Osteoblast (primary cell): ENCODE measurements at regions not wholly inside any gene's neighbourhood (a gene's known extent, or its start where the extent isn't known, plus 50 kb on each side); places are given as distances from the start of the nearest gene placed in this dataset.

Experiments
- DNase-seq: peaks from one replicate; pipeline ENCODE4 v3.0.0; 2011; ENCODE audit warnings: low spot score, mixed read lengths; ENCODE audit not compliant: insufficient read length; ENCODE audit errors: missing footprints
- H2AFZ ChIP-seq: 2 replicates; pipeline ENCODE4 v1.6.0; 2011; ENCODE audit warnings: mild to moderate bottlenecking, low read length
- H3K27ac ChIP-seq: 2 replicates; pipeline ENCODE4 v1.5.1; 2011; ENCODE audit warnings: mild to moderate bottlenecking, low read depth, low read length, moderate library complexity
- H3K27me3 ChIP-seq: 2 replicates; pipeline ENCODE4 v1.6.0; 2012; ENCODE audit warnings: mild to moderate bottlenecking, control low read depth, inconsistent platforms, low read length, moderate library complexity; ENCODE audit not compliant: insufficient read depth
- H3K36me3 ChIP-seq: 2 replicates; pipeline ENCODE4 v1.5.1; 2011; ENCODE audit warnings: mild to moderate bottlenecking, low read length, control low read depth, moderate library complexity; ENCODE audit not compliant: insufficient read depth
- H3K4me1 ChIP-seq: 2 replicates; pipeline ENCODE4 v1.5.1; 2011; ENCODE audit warnings: mild to moderate bottlenecking, low read length, control low read depth, moderate library complexity; ENCODE audit not compliant: insufficient read depth
- H3K4me2 ChIP-seq: 2 replicates; pipeline ENCODE4 v1.6.0; 2011; ENCODE audit warnings: mild to moderate bottlenecking, low read length; ENCODE audit not compliant: insufficient read depth
- H3K4me3 ChIP-seq: fragments of 200-600 bp; sonication (generic); 3 replicates; pipeline ENCODE4 v1.5.1; 2012; ENCODE audit warnings: mild to moderate bottlenecking, low read length, inconsistent platforms; ENCODE audit not compliant: insufficient read depth
- H3K79me2 ChIP-seq: 2 replicates; pipeline ENCODE4 v1.6.0; 2012; ENCODE audit warnings: mild to moderate bottlenecking, low read length, control low read depth, inconsistent platforms; ENCODE audit not compliant: insufficient read depth
- H3K9me3 ChIP-seq: 2 replicates; pipeline ENCODE4 v1.5.1; 2011; ENCODE audit warnings: low read depth, low read length, control low read depth
- H4K20me1 ChIP-seq: 2 replicates; pipeline ENCODE4 v1.6.0; 2012; ENCODE audit warnings: mild to moderate bottlenecking, low read length, control low read depth; ENCODE audit not compliant: insufficient read depth
- TF ChIP-seq, protein P1 (sequence below): IDR thresholded peaks from 2 replicates; pipeline ENCODE4 v1.5.1; 2011; ENCODE audit warnings: mild to moderate bottlenecking, low read depth, low read length, moderate library complexity; ENCODE audit errors: extremely low read depth

GRCh38 chr3:76438971-76439370, 600.9 kb upstream of the ROBO2 start:
- no peaks in the 10 kb centered on the region for H3K4me1 ChIP-seq
- H3K4me2 ChIP-seq: no peak overlapping the region
- DNase-seq: no peak
- H2AFZ ChIP-seq: no peak overlapping the region
- H3K4me3 ChIP-seq: no peak overlapping the region
- peaks cover 3% of the 10 kb centered on the region for H3K9me3 ChIP-seq
- no peaks in the 10 kb centered on the region for H4K20me1 ChIP-seq
- H3K27ac ChIP-seq: no peak overlapping the region
- TF ChIP-seq, protein P1, sequence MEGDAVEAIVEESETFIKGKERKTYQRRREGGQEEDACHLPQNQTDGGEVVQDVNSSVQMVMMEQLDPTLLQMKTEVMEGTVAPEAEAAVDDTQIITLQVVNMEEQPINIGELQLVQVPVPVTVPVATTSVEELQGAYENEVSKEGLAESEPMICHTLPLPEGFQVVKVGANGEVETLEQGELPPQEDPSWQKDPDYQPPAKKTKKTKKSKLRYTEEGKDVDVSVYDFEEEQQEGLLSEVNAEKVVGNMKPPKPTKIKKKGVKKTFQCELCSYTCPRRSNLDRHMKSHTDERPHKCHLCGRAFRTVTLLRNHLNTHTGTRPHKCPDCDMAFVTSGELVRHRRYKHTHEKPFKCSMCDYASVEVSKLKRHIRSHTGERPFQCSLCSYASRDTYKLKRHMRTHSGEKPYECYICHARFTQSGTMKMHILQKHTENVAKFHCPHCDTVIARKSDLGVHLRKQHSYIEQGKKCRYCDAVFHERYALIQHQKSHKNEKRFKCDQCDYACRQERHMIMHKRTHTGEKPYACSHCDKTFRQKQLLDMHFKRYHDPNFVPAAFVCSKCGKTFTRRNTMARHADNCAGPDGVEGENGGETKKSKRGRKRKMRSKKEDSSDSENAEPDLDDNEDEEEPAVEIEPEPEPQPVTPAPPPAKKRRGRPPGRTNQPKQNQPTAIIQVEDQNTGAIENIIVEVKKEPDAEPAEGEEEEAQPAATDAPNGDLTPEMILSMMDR: no peak
- H3K79me2 ChIP-seq: no peaks in the 10 kb centered on the region
- no peaks in the 10 kb centered on the region for H3K27me3 ChIP-seq
- no peaks in the 10 kb centered on the region for H3K36me3 ChIP-seq

DNA sequence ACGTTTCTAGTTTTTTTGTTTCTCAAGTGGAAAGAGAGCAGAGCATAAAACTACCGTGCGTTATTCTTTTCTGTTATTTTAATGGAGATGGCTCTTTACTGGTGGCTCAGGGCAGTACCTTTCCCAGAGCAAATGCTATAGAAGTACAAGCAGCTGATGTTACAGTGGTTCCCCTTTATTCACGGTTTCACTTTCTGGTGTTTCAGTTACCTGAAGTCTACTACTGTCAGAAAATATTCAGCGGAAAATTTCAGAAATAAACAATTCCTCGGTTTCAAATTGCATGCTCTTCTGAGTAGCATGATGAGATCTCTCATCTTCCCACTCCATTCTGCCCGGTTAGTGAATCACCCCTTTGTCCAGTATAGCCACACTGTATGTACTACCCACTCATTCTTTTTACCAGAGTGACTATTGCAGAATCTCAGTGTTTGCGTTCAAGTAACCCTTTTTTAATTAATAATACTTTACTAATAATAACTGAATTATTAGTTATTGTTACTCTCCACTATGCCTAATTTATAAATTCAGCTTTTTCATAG, 597.5 kb upstream of the ROBO2 start:
- no peak for DNase-seq
- H3K36me3 ChIP-seq: no peaks in the 10 kb centered on the region
- H3K4me3 ChIP-seq: no peak overlapping the region
- no peaks in the 10 kb centered on the region for H3K27me3 ChIP-seq
- H2AFZ ChIP-seq: no peak overlapping the region
- no peaks in the 10 kb centered on the region for H3K4me1 ChIP-seq
- H3K4me2 ChIP-seq: no peak overlapping the region
- no peak overlapping the region for H3K27ac ChIP-seq
- no peaks in the 10 kb centered on the region for H4K20me1 ChIP-seq
- H3K9me3 ChIP-seq: no peaks in the 10 kb centered on the region
- TF ChIP-seq, protein P1: no peak
- H3K79me2 ChIP-seq: no peaks in the 10 kb centered on the region

DNA sequence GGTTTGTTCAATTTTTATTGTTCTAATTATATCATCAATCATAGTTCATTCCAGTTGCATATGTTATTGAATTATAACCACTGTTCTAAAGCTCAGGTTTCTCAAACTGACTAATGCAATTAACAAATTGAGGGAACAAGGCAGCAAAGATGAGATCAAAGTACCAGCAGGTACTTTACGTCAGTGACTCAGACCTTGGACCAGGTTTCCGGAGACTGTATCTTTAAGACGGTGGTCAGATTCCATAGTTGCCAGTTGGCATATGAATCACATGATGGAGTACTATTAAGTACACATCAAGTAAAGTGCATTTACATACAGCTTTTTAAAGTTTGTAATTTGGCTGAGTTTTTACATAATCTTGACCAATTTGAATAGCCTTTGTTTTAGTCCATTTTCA, 583.6 kb upstream of the ROBO2 start:
- Histone ChIP-seq H3K27ac (no peak overlapping the region), H3K4me1 (no peaks in the 10 kb centered on the region), H3K27me3 (no peaks in the 10 kb centered on the region), H3K36me3 (no peaks in the 10 kb centered on the region), H3K79me2 (no peaks in the 10 kb centered on the region), H4K20me1 (no peaks in the 10 kb centered on the region), H3K4me2 (no peak overlapping the region), H2AFZ (no peak overlapping the region), H3K9me3 (no peaks in the 10 kb centered on the region), H3K4me3 (no peak overlapping the region)
- TF ChIP-seq, protein P1: no peak
- DNase-seq: no peak

- Histone ChIP-seq H3K27ac (no peak overlapping the region), H3K36me3 (no peaks in the 10 kb centered on the region), H2AFZ (no peak overlapping the region), H3K9me3 (peaks cover 2% of the 10 kb centered on the region), H3K4me3 (no peak overlapping the region), H3K4me2 (no peak overlapping the region), H3K27me3 (no peaks in the 10 kb centered on the region), H3K79me2 (no peaks in the 10 kb centered on the region), H4K20me1 (no peaks in the 10 kb centered on the region), H3K4me1 (no peaks in the 10 kb centered on the region)
- TF ChIP-seq, protein P1: no peak
- DNase-seq: no peak
Measured at GRCh38 chr3:76463501-76463900, 576.4 kb upstream of the ROBO2 start.
